Breast epithelium (tissue), 4 donors: ENCODE measurements at regions not wholly inside any gene's neighbourhood (a gene's known extent, or its start where the extent isn't known, plus 50 kb on each side); places are given as distances from the start of the nearest gene placed in this dataset.

ENCODE experiments used
- DNase-seq, 2 donors: peaks; one replicate each; pipeline ENCODE4 v3.0.0-alpha.2; 2019; ENCODE audit warnings: low spot score in 2 of 2
- H3K27ac ChIP-seq, 2 donors: fragments of 200-600 bp; sonication (generic) in 1 of 2; one replicate each; pipeline ENCODE4 v1.5.1; 2016 to 2019; ENCODE audit warnings: mild to moderate bottlenecking in 1 of 2
- H3K27me3 ChIP-seq, 2 donors: fragments of 200-600 bp; sonication (generic) in 1 of 2; one replicate each; pipeline versions ENCODE4 v1.5.1 to v1.6.0; 2017 to 2019; ENCODE audit warnings: control low read depth in 1 of 2, mild to moderate bottlenecking in 1 of 2
- H3K36me3 ChIP-seq: fragments of 200-600 bp; one replicate; pipeline ENCODE4 v1.5.1; 2019
- H3K4me1 ChIP-seq, 2 donors: fragments of 200-600 bp; sonication (generic); one replicate each; pipeline ENCODE4 v1.5.1; 2016 to 2019; ENCODE audit warnings: control low read depth in 1 of 2
- H3K4me3 ChIP-seq, 3 donors: fragments of 200-600 bp; sonication (generic); 1 replicate in 2 of 3; 2 replicates in 1 of 3; pipeline ENCODE4 v1.5.1; 2016 to 2019; ENCODE audit warnings: mild to moderate bottlenecking in 3 of 3, moderate library complexity in 2 of 3
- H3K9me3 ChIP-seq, 2 donors: fragments of 200-600 bp; sonication (generic) in 1 of 2; one replicate each; pipeline ENCODE4 v1.5.1; 2016 to 2019; ENCODE audit warnings: control low read depth in 1 of 2
- CTCF ChIP-seq, 3 donors: fragments of 450-650 bp; IDR thresholded peaks; one replicate each; pipeline ENCODE4 v1.5.1; 2016 to 2017; ENCODE audit warnings: antibody characterized with exemption in 3 of 3, mild to moderate bottlenecking in 3 of 3, moderate library complexity in 3 of 3
- POLR2A ChIP-seq: fragments of 450-650 bp; IDR thresholded peaks from one replicate; pipeline ENCODE4 v1.6.1; 2016; ENCODE audit warnings: antibody characterized with exemption, mild to moderate bottlenecking, moderate library complexity
- POLR2AphosphoS5 ChIP-seq, 3 donors: sonication (generic); formaldehyde crosslinking; IDR thresholded peaks; one replicate each; pipeline ENCODE4 v1.6.1; 2017; ENCODE audit warnings: antibody characterized with exemption in 3 of 3
- intact Hi-C: fragments of 100-400 bp; cut with DNase I; formaldehyde crosslinking; loops from one replicate; pipeline ENCODE4 v1.15.1; 2023; ENCODE audit warnings: low total_unique reads

GRCh38 chr6:139973669-139974344 lies 599.4 kb upstream of the CITED2 start:
- no peak overlapping the region for H3K4me3 ChIP-seq
- no peak for DNase-seq

GRCh38 chr6:139972116-139972515 lies 597.7 kb upstream of the CITED2 start:
- Histone ChIP-seq H3K27ac (no peak overlapping the region), H3K4me1 (no peaks in the 10 kb centered on the region), H3K27me3 (no peaks in the 10 kb centered on the region), H3K4me3 (no peak overlapping the region), H3K9me3 (no peaks in the 10 kb centered on the region), H3K36me3 (peaks cover 3% of the 10 kb centered on the region)
- no peak for TF ChIP-seq POLR2AphosphoS5 (IDR thresholded peaks at IDR 0.05)
- TF ChIP-seq POLR2A = no peak
- no peak for TF ChIP-seq CTCF (IDR thresholded peaks at IDR 0.05)
- DNase-seq = no peak
- intact Hi-C loops = no loop called here

More at GRCh38 chr6:139973669-139974344, 599.4 kb upstream of the CITED2 start:
- H3K27me3 ChIP-seq = no peaks in the 10 kb centered on the region
- no peak for TF ChIP-seq POLR2AphosphoS5 (IDR thresholded peaks at IDR 0.05)
- TF ChIP-seq CTCF (IDR thresholded peaks at IDR 0.05) = no peak
- TF ChIP-seq POLR2A = no peak
- H3K27ac ChIP-seq = no peak overlapping the region
- H3K36me3 ChIP-seq = no peaks in the 10 kb centered on the region
- intact Hi-C loops = no loop called here
- no peaks in the 10 kb centered on the region for H3K9me3 ChIP-seq
- H3K4me1 ChIP-seq = no peaks in the 10 kb centered on the region

- Histone ChIP-seq H3K27me3 (no peaks in the 10 kb centered on the region), H3K36me3 (peaks cover 4% of the 10 kb centered on the region), H3K4me1 (no peaks in the 10 kb centered on the region), H3K27ac (no peak overlapping the region), H3K4me3 (no peak overlapping the region), H3K9me3 (no peaks in the 10 kb centered on the region)
- TF ChIP-seq POLR2A = no peak
- intact Hi-C loops = no loop called here
- DNase-seq = no peak
Observed at GRCh38 chr6:139970591-139970991, 596.1 kb upstream of the CITED2 start.

GRCh38 chr6:139967497-139967896 lies 593.0 kb upstream of the CITED2 start:
- H3K27ac ChIP-seq = no peak overlapping the region
- H3K36me3 ChIP-seq = peaks cover 4% of the 10 kb centered on the region
- DNase-seq = no peak
- H3K27me3 ChIP-seq = no peaks in the 10 kb centered on the region
- no peak for TF ChIP-seq CTCF (IDR thresholded peaks at IDR 0.05)
- TF ChIP-seq POLR2A = no peak
- TF ChIP-seq POLR2AphosphoS5 (IDR thresholded peaks at IDR 0.05) = no peak
- H3K4me1 ChIP-seq = no peaks in the 10 kb centered on the region
- no peaks in the 10 kb centered on the region for H3K9me3 ChIP-seq
- intact Hi-C loops = no loop called here
- H3K4me3 ChIP-seq = no peak overlapping the region

- Histone ChIP-seq H3K27me3 (no peaks in the 10 kb centered on the region), H3K4me1 (no peaks in the 10 kb centered on the region), H3K4me3 (no peak overlapping the region), H3K27ac (no peak overlapping the region), H3K36me3 (peaks cover 4% of the 10 kb centered on the region), H3K9me3 (no peaks in the 10 kb centered on the region)
- DNase-seq = no peak
- no peak for TF ChIP-seq POLR2A
- TF ChIP-seq POLR2AphosphoS5 (IDR thresholded peaks at IDR 0.05) = no peak
- TF ChIP-seq CTCF (IDR thresholded peaks at IDR 0.05) = no peak
- intact Hi-C loops = no loop called here
Observed at GRCh38 chr6:139965393-139965792, 590.9 kb upstream of the CITED2 start.

GRCh38 chr6:139964737-139965136 lies 590.3 kb upstream of the CITED2 start:
- Histone ChIP-seq H3K4me3 (no peak overlapping the region), H3K36me3 (peaks cover 4% of the 10 kb centered on the region), H3K27me3 (no peaks in the 10 kb centered on the region), H3K9me3 (no peaks in the 10 kb centered on the region), H3K27ac (no peak overlapping the region), H3K4me1 (no peaks in the 10 kb centered on the region)
- no peak for DNase-seq
- TF ChIP-seq POLR2AphosphoS5 (IDR thresholded peaks at IDR 0.05) (no peak), POLR2A (no peak), CTCF (IDR thresholded peaks at IDR 0.05) (no peak)
- intact Hi-C loops = no loop called here
